SK-N-SH (cell line): ENCODE measurements at regions not wholly inside any gene's neighbourhood (a gene's known extent, or its start where the extent isn't known, plus 50 kb on each side); places are given as distances from the start of the nearest gene placed in this dataset.

Experiments used
- CTCF ChIA-PET: fragments of 300-600, 350-600 bp; formaldehyde crosslinking; extraction: SDS; loops from one replicate; lab custom pipeline; 2021; lab: Yijun Ruan, JAX
- POLR2A ChIA-PET: fragments of 350-600 bp; sonication (Branson Sonifier 250); formaldehyde crosslinking; extraction: SDS; loops from one replicate; lab custom pipeline; 2020; ENCODE audit warnings: antibody characterized with exemption, inconsistent platforms; lab: Yijun Ruan, JAX
- DNase-seq: peaks from one replicate; pipeline ENCODE4 v3.0.0; 2012
- H2AFZ ChIP-seq: fragments of 200-600 bp; sonication (generic); 2 replicates; pipeline ENCODE4 v1.8.1; 2016; ENCODE audit warnings: antibody characterized with exemption, mild to moderate bottlenecking, low read depth
- H3F3A ChIP-seq: fragments of 200-600 bp; sonication (generic); replicated peaks from 2 replicates; pipeline ENCODE3; 2016; ENCODE audit warnings: antibody characterized with exemption, mild to moderate bottlenecking; ENCODE audit not compliant: insufficient read depth
- H3K27ac ChIP-seq, 2 experiments: fragments of 200-500 bp in 1 of 2; fragments of 200-600 bp in 1 of 2; sonication (Bioruptor generic) in 1 of 2; sonication (generic), shearing (Covaris generic) in 1 of 2; 2 replicates each; pipeline versions ENCODE4 v1.5.1 to v1.6.1; 2014 to 2016; ENCODE audit warnings: low read depth in 2 of 2, inconsistent platforms in 1 of 2, low read length in 1 of 2, mild to moderate bottlenecking in 1 of 2, mixed read lengths in 1 of 2
- H3K27me3 ChIP-seq: fragments of 200-600 bp; sonication (generic), shearing (Covaris generic); 2 replicates; pipeline ENCODE4 v1.6.1; 2016; ENCODE audit warnings: mixed run types; ENCODE audit not compliant: insufficient read depth
- H3K36me3 ChIP-seq, 2 experiments: fragments of 200-500 bp in 1 of 2; fragments of 200-600 bp in 1 of 2; sonication (Bioruptor generic) in 1 of 2; sonication (generic) in 1 of 2; replicated peaks in 1 of 2; 2 replicates each; pipeline versions ENCODE3 to v1.5.1; 2014 to 2016; ENCODE audit warnings: low read length in 1 of 2, mild to moderate bottlenecking in 1 of 2; ENCODE audit not compliant: insufficient read depth in 2 of 2, control insufficient read depth in 1 of 2
- H3K4me1 ChIP-seq, 2 experiments: fragments of 200-500 bp in 1 of 2; fragments of 200-600 bp in 1 of 2; sonication (Bioruptor generic) in 1 of 2; sonication (generic), shearing (Covaris generic) in 1 of 2; 2 replicates each; pipeline versions ENCODE4 v1.5.1 to v1.6.1; 2014 to 2016; ENCODE audit warnings: low read depth in 1 of 2, low read length in 1 of 2, mixed run types in 1 of 2; ENCODE audit not compliant: insufficient read depth in 2 of 2, control insufficient read depth in 1 of 2
- H3K4me2 ChIP-seq: fragments of 200-600 bp; sonication (generic), shearing (Covaris generic); 2 replicates; pipeline ENCODE4 v1.6.1; 2017; ENCODE audit warnings: mixed run types
- H3K4me3 ChIP-seq, 2 experiments: fragments of 200-500 bp in 1 of 2; fragments of 200-600 bp in 1 of 2; sonication (Bioruptor generic) in 1 of 2; sonication (generic), shearing (Covaris generic) in 1 of 2; 2 replicates each; pipeline versions ENCODE4 v1.5.1 to v1.8.1; 2014 to 2016; ENCODE audit warnings: low read depth in 2 of 2, inconsistent platforms in 1 of 2, low read length in 1 of 2, mild to moderate bottlenecking in 1 of 2, mixed read lengths in 1 of 2, moderate library complexity in 1 of 2
- H3K79me2 ChIP-seq: fragments of 200-600 bp; sonication (generic); 2 replicates; pipeline ENCODE4 v1.8.1; 2017; ENCODE audit warnings: mild to moderate bottlenecking; ENCODE audit not compliant: insufficient read depth
- H3K9ac ChIP-seq: fragments of 200-600 bp; sonication (generic); 2 replicates; pipeline ENCODE4 v1.6.1; 2017; ENCODE audit warnings: mixed run types
- H3K9me2 ChIP-seq: fragments of 200-600 bp; sonication (generic); 2 replicates; pipeline ENCODE4 v1.6.1; 2017; ENCODE audit warnings: mixed run types
- H3K9me3 ChIP-seq: fragments of 200-600 bp; sonication (generic); 2 replicates; pipeline ENCODE4 v1.6.1; 2017; ENCODE audit warnings: mixed run types, mild to moderate bottlenecking, moderate library complexity
- H4K20me1 ChIP-seq: fragments of 200-600 bp; sonication (generic); 2 replicates; pipeline ENCODE4 v1.6.1; 2017; ENCODE audit warnings: mild to moderate bottlenecking, mixed run types; ENCODE audit not compliant: insufficient read depth
- ELF1 ChIP-seq: IDR thresholded peaks from 2 replicates; pipeline ENCODE4 v1.4.0; 2012
- EP300 ChIP-seq, 2 experiments: IDR thresholded peaks; 2 replicates each; pipeline versions ENCODE4 v1.4.0 to v1.6.1; 2012; ENCODE audit warnings: borderline replicate concordance in 1 of 2, low read depth in 1 of 2, low read length in 1 of 2
- EZH2phosphoT487 ChIP-seq: fragments of 200-600 bp; sonication (generic); IDR thresholded peaks from 2 replicates; pipeline ENCODE4 v1.6.1; 2017; ENCODE audit warnings: low read depth, mixed run types, mild to moderate bottlenecking, antibody characterized with exemption, moderate library complexity, borderline replicate concordance
- FOXM1 ChIP-seq: IDR thresholded peaks from 2 replicates; pipeline ENCODE4 v1.4.0; 2012; ENCODE audit warnings: low read depth, mild to moderate bottlenecking
- GABPA ChIP-seq: IDR thresholded peaks from 2 replicates; pipeline ENCODE4 v1.4.0; 2012; ENCODE audit warnings: low read depth, mild to moderate bottlenecking
- RAD21 ChIP-seq: IDR thresholded peaks from 2 replicates; pipeline ENCODE4 v1.6.1; 2012; ENCODE audit warnings: mild to moderate bottlenecking, low read length
- RFX5 ChIP-seq: IDR thresholded peaks from 2 replicates; pipeline ENCODE4 v1.6.1; 2012; ENCODE audit warnings: mild to moderate bottlenecking, improper control_type of control experiment, low read length
- TAF1 ChIP-seq: IDR thresholded peaks from 2 replicates; pipeline ENCODE4 v1.6.1; 2012; ENCODE audit warnings: low read depth, mild to moderate bottlenecking, low read length, moderate library complexity, borderline replicate concordance
- YY1 ChIP-seq: IDR thresholded peaks from 2 replicates; pipeline ENCODE4 v1.4.0; 2012; ENCODE audit warnings: low read depth, mild to moderate bottlenecking
- WGBS: methylation state at CpG from one replicate; pipeline ENCODE4 v1.1.6; 2017; ENCODE audit warnings: low lambda C conversion rate; 5-methylcytosine and 5-hydroxymethylcytosine counted together
- TF ChIP-seq, protein P1 (sequence below): IDR thresholded peaks from 2 replicates; pipeline ENCODE4 v1.4.0; 2012; ENCODE audit warnings: low read depth
- TF ChIP-seq, protein P2 (sequence below): fragments of 200-600 bp; sonication (generic); IDR thresholded peaks from 2 replicates; pipeline ENCODE4 v1.6.1; 2017; ENCODE audit warnings: antibody characterized with exemption, mild to moderate bottlenecking, moderate library complexity
- TF ChIP-seq, protein P3 (sequence below): IDR thresholded peaks from 2 replicates; pipeline ENCODE4 v1.6.1; 2012; ENCODE audit warnings: mild to moderate bottlenecking, low read depth, low read length, moderate library complexity

DNA sequence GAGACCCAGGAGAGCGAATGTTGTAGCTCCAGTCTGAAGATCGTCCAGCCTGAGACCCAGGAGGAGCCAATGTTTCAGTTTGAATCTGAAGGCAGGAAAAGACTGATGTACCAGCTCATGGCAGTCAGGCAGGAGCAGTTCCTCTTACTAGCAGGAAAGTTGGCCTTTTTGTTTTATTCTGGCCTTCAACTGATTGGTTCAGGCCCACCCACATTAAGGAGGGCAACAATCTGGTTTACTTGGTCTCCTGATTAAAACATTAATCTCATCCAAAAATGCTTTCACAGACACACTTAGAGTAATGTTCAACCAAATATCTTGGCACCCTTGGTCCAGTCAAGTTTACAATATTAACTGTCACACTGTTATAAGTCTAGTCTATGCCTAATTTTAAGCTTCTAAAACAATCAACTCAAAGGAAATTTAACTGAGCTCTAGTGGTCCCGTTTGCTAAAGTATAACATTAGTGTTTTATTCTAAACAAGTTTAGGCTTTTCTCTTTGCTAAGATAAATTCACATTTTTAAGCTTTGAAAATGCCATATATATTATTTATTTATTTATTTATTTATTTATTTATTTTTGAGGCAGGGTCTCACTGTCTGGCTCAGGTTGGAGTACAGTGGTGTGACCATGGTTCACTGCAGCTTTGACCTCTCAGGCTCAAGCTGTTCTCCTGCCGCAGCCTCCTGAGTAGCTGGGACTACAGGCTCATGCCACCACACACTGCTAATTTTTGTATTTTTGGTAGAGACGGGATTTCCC is 275.5 kb upstream of the SLC35B3 start:
- Histone ChIP-seq H3K36me3 (no peaks in the 10 kb centered on the region), H2AFZ (no peak overlapping the region), H3K9me3 (no peaks in the 10 kb centered on the region), H3K9me2 (no peaks in the 10 kb centered on the region), H3K9ac (no peak overlapping the region), H3K4me2 (no peak overlapping the region), H3F3A (no peaks in the 10 kb centered on the region), H3K4me3 (no peak overlapping the region), H3K27ac (no peak overlapping the region), H3K27me3 (no peaks in the 10 kb centered on the region), H4K20me1 (no peaks in the 10 kb centered on the region), H3K79me2 (no peaks in the 10 kb centered on the region), H3K4me1 (no peaks in the 10 kb centered on the region; a peak in 1 of 4 replicates)
- ChIA-PET CTCF (no interaction called here), POLR2A (no interaction called here)
- DNase-seq = no peak
- TF ChIP-seq EZH2phosphoT487 (no peak), YY1 (no peak), ELF1 (no peak), GABPA (no peak), TAF1 (no peak)
- TF ChIP-seq, protein P1, sequence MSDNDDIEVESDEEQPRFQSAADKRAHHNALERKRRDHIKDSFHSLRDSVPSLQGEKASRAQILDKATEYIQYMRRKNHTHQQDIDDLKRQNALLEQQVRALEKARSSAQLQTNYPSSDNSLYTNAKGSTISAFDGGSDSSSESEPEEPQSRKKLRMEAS = no peak
- TF ChIP-seq, protein P2, sequence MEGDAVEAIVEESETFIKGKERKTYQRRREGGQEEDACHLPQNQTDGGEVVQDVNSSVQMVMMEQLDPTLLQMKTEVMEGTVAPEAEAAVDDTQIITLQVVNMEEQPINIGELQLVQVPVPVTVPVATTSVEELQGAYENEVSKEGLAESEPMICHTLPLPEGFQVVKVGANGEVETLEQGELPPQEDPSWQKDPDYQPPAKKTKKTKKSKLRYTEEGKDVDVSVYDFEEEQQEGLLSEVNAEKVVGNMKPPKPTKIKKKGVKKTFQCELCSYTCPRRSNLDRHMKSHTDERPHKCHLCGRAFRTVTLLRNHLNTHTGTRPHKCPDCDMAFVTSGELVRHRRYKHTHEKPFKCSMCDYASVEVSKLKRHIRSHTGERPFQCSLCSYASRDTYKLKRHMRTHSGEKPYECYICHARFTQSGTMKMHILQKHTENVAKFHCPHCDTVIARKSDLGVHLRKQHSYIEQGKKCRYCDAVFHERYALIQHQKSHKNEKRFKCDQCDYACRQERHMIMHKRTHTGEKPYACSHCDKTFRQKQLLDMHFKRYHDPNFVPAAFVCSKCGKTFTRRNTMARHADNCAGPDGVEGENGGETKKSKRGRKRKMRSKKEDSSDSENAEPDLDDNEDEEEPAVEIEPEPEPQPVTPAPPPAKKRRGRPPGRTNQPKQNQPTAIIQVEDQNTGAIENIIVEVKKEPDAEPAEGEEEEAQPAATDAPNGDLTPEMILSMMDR = no peak
- TF ChIP-seq, protein P3, sequence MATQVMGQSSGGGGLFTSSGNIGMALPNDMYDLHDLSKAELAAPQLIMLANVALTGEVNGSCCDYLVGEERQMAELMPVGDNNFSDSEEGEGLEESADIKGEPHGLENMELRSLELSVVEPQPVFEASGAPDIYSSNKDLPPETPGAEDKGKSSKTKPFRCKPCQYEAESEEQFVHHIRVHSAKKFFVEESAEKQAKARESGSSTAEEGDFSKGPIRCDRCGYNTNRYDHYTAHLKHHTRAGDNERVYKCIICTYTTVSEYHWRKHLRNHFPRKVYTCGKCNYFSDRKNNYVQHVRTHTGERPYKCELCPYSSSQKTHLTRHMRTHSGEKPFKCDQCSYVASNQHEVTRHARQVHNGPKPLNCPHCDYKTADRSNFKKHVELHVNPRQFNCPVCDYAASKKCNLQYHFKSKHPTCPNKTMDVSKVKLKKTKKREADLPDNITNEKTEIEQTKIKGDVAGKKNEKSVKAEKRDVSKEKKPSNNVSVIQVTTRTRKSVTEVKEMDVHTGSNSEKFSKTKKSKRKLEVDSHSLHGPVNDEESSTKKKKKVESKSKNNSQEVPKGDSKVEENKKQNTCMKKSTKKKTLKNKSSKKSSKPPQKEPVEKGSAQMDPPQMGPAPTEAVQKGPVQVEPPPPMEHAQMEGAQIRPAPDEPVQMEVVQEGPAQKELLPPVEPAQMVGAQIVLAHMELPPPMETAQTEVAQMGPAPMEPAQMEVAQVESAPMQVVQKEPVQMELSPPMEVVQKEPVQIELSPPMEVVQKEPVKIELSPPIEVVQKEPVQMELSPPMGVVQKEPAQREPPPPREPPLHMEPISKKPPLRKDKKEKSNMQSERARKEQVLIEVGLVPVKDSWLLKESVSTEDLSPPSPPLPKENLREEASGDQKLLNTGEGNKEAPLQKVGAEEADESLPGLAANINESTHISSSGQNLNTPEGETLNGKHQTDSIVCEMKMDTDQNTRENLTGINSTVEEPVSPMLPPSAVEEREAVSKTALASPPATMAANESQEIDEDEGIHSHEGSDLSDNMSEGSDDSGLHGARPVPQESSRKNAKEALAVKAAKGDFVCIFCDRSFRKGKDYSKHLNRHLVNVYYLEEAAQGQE = no peak
- 47% methylated on average over 5 of the region's 5 CpGs for WGBS

DNA sequence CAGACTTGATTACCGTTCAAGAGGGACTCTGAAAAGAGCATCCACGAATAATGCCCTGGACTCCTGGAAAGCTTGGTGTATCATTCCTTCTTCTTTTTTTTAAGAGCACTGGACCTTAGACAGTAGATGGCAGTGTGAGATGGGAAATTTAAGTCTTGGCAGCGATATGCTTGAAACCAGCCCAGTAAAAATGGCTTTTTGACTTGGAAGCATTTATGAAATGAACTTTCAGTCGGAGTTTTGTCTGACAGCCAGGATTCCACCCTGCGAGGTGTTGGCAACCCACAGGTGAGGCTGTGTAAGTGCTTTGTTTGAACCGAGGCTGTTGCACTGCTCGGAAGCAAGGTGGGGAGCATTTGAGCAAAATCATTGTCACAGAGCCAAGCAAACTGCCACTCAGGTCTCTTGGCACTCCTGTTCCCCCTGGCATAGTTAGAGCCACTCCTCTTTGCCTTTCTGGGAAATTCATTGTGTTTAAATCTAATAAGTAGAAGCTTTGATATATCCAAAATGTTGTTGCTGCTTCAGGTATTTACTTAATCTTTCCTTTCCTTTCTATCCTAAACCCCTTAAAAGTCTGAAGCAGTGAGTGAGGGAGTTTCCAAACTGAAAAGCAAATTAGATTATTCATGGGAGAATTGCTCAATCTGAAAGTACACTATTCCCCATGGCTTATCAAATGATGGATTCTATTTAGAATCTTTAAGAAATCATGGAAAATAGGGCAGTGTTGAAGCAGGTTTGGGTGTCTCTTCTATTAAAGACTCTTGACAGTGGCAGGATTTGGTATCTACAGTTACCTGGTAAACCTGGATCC is 272.8 kb upstream of the SLC35B3 start:
- H3K4me2 ChIP-seq = no peak overlapping the region
- no peak overlapping the region for H3K9ac ChIP-seq
- DNase-seq = no peak
- H3K4me1 ChIP-seq = no peaks in the 10 kb centered on the region; a peak in 1 of 4 replicates
- ChIA-PET CTCF (interaction anchor here (1.5 to 2.6 kb wide), 2 partner anchors 11 to 18 kb away, joined by 4 to 6 read pairs; no protein-coding TSS in a partner anchor), POLR2A (no interaction called here)
- H3F3A ChIP-seq = no peaks in the 10 kb centered on the region
- no peaks in the 10 kb centered on the region for H3K9me2 ChIP-seq
- no peaks in the 10 kb centered on the region for H3K27me3 ChIP-seq
- no peaks in the 10 kb centered on the region for H3K9me3 ChIP-seq
- H4K20me1 ChIP-seq = no peaks in the 10 kb centered on the region
- peak overlapping the region in 1 of 2 experiments; percentile 19; a peak in 1 of 4 replicates for H3K4me3 ChIP-seq
- no peaks in the 10 kb centered on the region for H3K79me2 ChIP-seq
- no peak overlapping the region for H3K27ac ChIP-seq
- no peaks in the 10 kb centered on the region for H3K36me3 ChIP-seq
- no peak overlapping the region for H2AFZ ChIP-seq
- 19% methylated on average over 7 of the region's 7 CpGs for WGBS
- TF ChIP-seq RFX5 (no peak), RAD21 (no peak), YY1 (no peak), FOXM1 (no peak), EP300 (IDR thresholded peaks at IDR 0.05; ENCODE audit: borderline replicate concordance in 1 of 2, low read depth in 1 of 2, low read length in 1 of 2) (no peak)
